A549 (cell line): ENCODE measurements at regions not wholly inside any gene's neighbourhood (a gene's known extent, or its start where the extent isn't known, plus 50 kb on each side); places are given as distances from the start of the nearest gene placed in this dataset.

ENCODE experiments used
- ATAC-seq, 2 experiments: fragments of 200-7000 bp in 1 of 2; fragments of >200 bp in 1 of 2; cut with Nextera tagmentation in 1 of 2; cut with Tn5 transposase in 1 of 2; 3 replicates each; pipeline versions ENCODE4 v1.8.0 to v1.9.1; 2018 to 2020; ENCODE audit warnings: mild to moderate bottlenecking in 1 of 2, moderate library complexity in 1 of 2
- CTCF ChIA-PET: fragments of 300-600 bp; sonication (Branson Sonifier 250); formaldehyde crosslinking; extraction: SDS; loops from one replicate; lab custom pipeline; 2021; ENCODE audit warnings: antibody characterized with exemption, inconsistent platforms; lab: Yijun Ruan, JAX
- POLR2A ChIA-PET: fragments of 350-600 bp; formaldehyde crosslinking; extraction: SDS; loops from one replicate; lab custom pipeline; 2021; ENCODE audit warnings: antibody characterized with exemption, inconsistent platforms; lab: Yijun Ruan, JAX
- DNase-seq, 2 experiments: peaks; one replicate each; pipeline versions ENCODE4 v3.0.0 to v3.0.0-alpha.2; 2011 to 2016; ENCODE audit warnings: low read depth in 1 of 2, low spot score in 1 of 2
- FAIRE-seq: peaks from 2 replicates; lab custom pipeline; 2011; peaks lifted over from hg19 to GRCh38; lab: Jason Lieb, UNC
- H3K27ac ChIP-seq, 2 experiments: fragments of >200 bp; sonication (Bioruptor Twin); formaldehyde crosslinking; 3 replicates each; pipeline ENCODE4 v1.5.1; 2016 to 2017
- H3K4me1 ChIP-seq: fragments of >200 bp; sonication (Bioruptor Twin); formaldehyde crosslinking; 3 replicates; pipeline ENCODE4 v1.6.1; 2016
- H3K4me2 ChIP-seq: fragments of >200 bp; sonication (Bioruptor Twin); formaldehyde crosslinking; 3 replicates; pipeline ENCODE4 v1.6.1; 2016
- H3K4me3 ChIP-seq: fragments of >200 bp; sonication (Bioruptor Twin); formaldehyde crosslinking; 3 replicates; pipeline ENCODE4 v1.5.1; 2016
- H3K9me3 ChIP-seq: fragments of >200 bp; sonication (Bioruptor Twin); formaldehyde crosslinking; 3 replicates; pipeline ENCODE4 v1.6.1; 2016
- CEBPB ChIP-seq, 2 experiments: fragments of >200 bp in 1 of 2; sonication (Bioruptor Twin) in 1 of 2; formaldehyde crosslinking in 1 of 2; IDR thresholded peaks; 2 replicates each; pipeline ENCODE4 v1.6.1; 2012 to 2016
- CHD2 ChIP-seq: fragments of 150-350 bp; IDR thresholded peaks from 2 replicates; pipeline ENCODE4 v1.6.1; 2014; ENCODE audit warnings: low read length; ENCODE audit not compliant: partially characterized antibody
- CHD4 ChIP-seq: fragments of 200-600 bp; sonication (generic); IDR thresholded peaks from 2 replicates; pipeline ENCODE4 v1.6.1; 2016; ENCODE audit warnings: antibody characterized with exemption, mild to moderate bottlenecking, borderline replicate concordance
- EHF ChIP-seq: fragments of 250-450 bp; sonication (Bioruptor Pico); IDR thresholded peaks from 2 replicates; pipeline ENCODE4 v1.5.0; 2020; ENCODE audit warnings: mild to moderate bottlenecking
- FOXS1 ChIP-seq: fragments of 250-450 bp; sonication (Bioruptor Pico); IDR thresholded peaks from 2 replicates; pipeline ENCODE4 v1.5.0; 2020; ENCODE audit warnings: mild to moderate bottlenecking, moderate library complexity
- JUN ChIP-seq, 2 experiments: fragments of >200 bp; sonication (Bioruptor Twin); formaldehyde crosslinking; IDR thresholded peaks; 2 replicates in 1 of 2; 3 replicates in 1 of 2; pipeline ENCODE4 v1.6.1; 2016 to 2017
- JUNB ChIP-seq: fragments of >200 bp; sonication (Bioruptor Twin); formaldehyde crosslinking; IDR thresholded peaks from 2 replicates; pipeline ENCODE4 v1.6.1; 2016
- MAZ ChIP-seq: fragments of 150-350 bp; IDR thresholded peaks from 2 replicates; pipeline ENCODE4 v1.6.1; 2014; ENCODE audit warnings: antibody characterized with exemption, low read depth, low read length, borderline replicate concordance
- MYC ChIP-seq: IDR thresholded peaks from 2 replicates; pipeline ENCODE4 v1.6.1; 2012; ENCODE audit warnings: mild to moderate bottlenecking, inconsistent platforms, low read length, improper control_type of control experiment, borderline replicate concordance
- NPAS2 ChIP-seq: fragments of 250-450 bp; sonication (Bioruptor Pico); IDR thresholded peaks from 2 replicates; pipeline ENCODE4 v1.8.0; 2022; ENCODE audit warnings: mild to moderate bottlenecking, moderate library complexity, borderline replicate concordance
- NR3C1 ChIP-seq: fragments of >200 bp; sonication (Bioruptor Twin); formaldehyde crosslinking; IDR thresholded peaks from 3 replicates; pipeline ENCODE4 v1.6.1; 2017
- PHF8 ChIP-seq: fragments of 200-600 bp; sonication (generic); IDR thresholded peaks from 2 replicates; pipeline ENCODE4 v1.6.1; 2016; ENCODE audit warnings: low read depth, mild to moderate bottlenecking, antibody characterized with exemption, moderate library complexity, borderline replicate concordance
- POLR2A ChIP-seq: IDR thresholded peaks from 2 replicates; pipeline ENCODE4 v1.6.1; 2012; ENCODE audit warnings: mild to moderate bottlenecking, low read length
- TFCP2L1 ChIP-seq: fragments of 250-450 bp; sonication (Bioruptor Pico); IDR thresholded peaks from 2 replicates; pipeline ENCODE4 v1.5.0; 2021; ENCODE audit warnings: mild to moderate bottlenecking
- ZNF302 ChIP-seq: fragments of 250-450 bp; sonication (Bioruptor Pico); IDR thresholded peaks from 2 replicates; pipeline ENCODE4 v1.9.0; 2021; ENCODE audit warnings: inconsistent platforms, mild to moderate bottlenecking, moderate library complexity
- WGBS: methylation state at CpG from one replicate; pipeline ENCODE4 v1.1.6; 2017; ENCODE audit errors: missing lambda C conversion rate; 5-methylcytosine and 5-hydroxymethylcytosine counted together
- TF ChIP-seq, protein P1 (sequence below): IDR thresholded peaks from 2 replicates; pipeline ENCODE4 v1.6.1; 2012
- TF ChIP-seq, protein P2 (sequence below): IDR thresholded peaks from 2 replicates; pipeline ENCODE4 v1.6.1; 2012; ENCODE audit warnings: low read depth, borderline replicate concordance
- TF ChIP-seq, protein P3 (sequence below): fragments of >200 bp; sonication (Bioruptor Twin); formaldehyde crosslinking; IDR thresholded peaks from 3 replicates; pipeline ENCODE4 v1.5.1; 2016

DNA sequence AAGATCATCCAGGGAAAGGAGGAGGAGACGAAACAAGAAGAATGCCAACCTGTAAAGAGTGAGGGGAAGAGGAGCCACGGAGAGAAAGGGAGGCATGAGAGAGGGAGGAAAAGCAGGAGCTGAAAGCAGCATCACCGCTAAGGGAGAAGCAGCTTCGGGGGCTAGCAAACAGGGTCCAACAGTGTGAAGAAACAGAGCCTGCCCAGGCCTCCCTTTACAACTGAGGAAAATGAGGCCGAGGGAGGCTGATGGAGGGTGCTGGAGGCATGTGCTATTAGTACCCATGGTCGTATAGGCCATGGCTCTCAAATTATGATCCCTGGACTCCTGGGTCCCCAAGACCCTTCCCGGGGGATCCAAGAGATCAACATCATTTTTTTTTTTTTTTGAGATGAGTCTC lies 50.4 kb upstream of the ASPRV1 start:
- H3K9me3 ChIP-seq, result 0 out of 3 replicates have a peak, but pooled peaks cover 5% of the 10 kb centered on the region
- H3K4me2 ChIP-seq, result no peak overlapping the region
- H3K4me3 ChIP-seq, result no peak overlapping the region
- ATAC-seq (no peak), DNase-seq (no peak), FAIRE-seq (no peak)
- H3K27ac ChIP-seq, result no peak overlapping the region
- TF ChIP-seq NR3C1, result no peak
- no peaks in the 10 kb centered on the region for H3K4me1 ChIP-seq
- ChIA-PET POLR2A (no interaction called here), CTCF (interaction anchor here (0.6 kb wide), 1 partner anchor 71 kb away, joined by 3 read pairs; no protein-coding TSS in a partner anchor)
- 85% methylated on average over 7 of the region's 7 CpGs for WGBS

DNA sequence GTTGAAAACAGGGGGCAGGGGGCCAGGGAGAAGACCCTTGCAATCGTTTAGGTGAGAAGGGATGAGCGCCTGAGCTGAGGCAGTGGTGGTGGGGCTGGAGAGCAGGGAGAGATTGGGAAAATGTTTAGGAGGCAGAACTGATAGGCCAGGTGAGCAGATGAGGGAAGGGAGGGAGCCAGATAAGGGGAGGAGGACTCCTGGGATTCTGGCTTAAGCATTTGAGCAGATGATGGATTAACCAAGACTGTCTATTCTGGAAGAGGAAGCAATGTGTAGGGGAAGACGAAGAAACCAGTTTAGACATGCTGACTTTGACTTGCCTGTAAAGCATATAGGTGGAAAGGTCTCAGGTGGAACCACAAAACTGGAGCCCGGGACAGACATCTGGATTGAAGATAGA lies 49.9 kb upstream of the ASPRV1 start:
- Histone ChIP-seq H3K4me3 (no peak overlapping the region), H3K27ac (no peak overlapping the region), H3K9me3 (0 out of 3 replicates have a peak, but pooled peaks cover under 1% of the 10 kb centered on the region), H3K4me2 (no peak overlapping the region), H3K4me1 (no peaks in the 10 kb centered on the region)
- ATAC-seq (no peak), FAIRE-seq (no peak), DNase-seq (no peak)
- 70% methylated on average over 4 of the region's 4 CpGs for WGBS
- TF ChIP-seq POLR2A, result no peak
- no peak for TF ChIP-seq NPAS2
- TF ChIP-seq JUN (IDR thresholded peaks at IDR 0.05), result no peak
- TF ChIP-seq JUNB, result no peak
- TF ChIP-seq EHF, result no peak
- no peak for TF ChIP-seq MYC
- TF ChIP-seq, protein P1, sequence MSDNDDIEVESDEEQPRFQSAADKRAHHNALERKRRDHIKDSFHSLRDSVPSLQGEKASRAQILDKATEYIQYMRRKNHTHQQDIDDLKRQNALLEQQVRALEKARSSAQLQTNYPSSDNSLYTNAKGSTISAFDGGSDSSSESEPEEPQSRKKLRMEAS, result no peak
- no peak for TF ChIP-seq TFCP2L1
- no peak for TF ChIP-seq PHF8
- TF ChIP-seq, protein P2, sequence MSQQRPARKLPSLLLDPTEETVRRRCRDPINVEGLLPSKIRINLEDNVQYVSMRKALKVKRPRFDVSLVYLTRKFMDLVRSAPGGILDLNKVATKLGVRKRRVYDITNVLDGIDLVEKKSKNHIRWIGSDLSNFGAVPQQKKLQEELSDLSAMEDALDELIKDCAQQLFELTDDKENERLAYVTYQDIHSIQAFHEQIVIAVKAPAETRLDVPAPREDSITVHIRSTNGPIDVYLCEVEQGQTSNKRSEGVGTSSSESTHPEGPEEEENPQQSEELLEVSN, result no peak
- TF ChIP-seq ZNF302, result no peak
- TF ChIP-seq CEBPB (IDR thresholded peaks at IDR 0.05), result no peak
- no peak for TF ChIP-seq MAZ
- TF ChIP-seq FOXS1 (CRISPR knock-in tag), result no peak
- TF ChIP-seq, protein P3, sequence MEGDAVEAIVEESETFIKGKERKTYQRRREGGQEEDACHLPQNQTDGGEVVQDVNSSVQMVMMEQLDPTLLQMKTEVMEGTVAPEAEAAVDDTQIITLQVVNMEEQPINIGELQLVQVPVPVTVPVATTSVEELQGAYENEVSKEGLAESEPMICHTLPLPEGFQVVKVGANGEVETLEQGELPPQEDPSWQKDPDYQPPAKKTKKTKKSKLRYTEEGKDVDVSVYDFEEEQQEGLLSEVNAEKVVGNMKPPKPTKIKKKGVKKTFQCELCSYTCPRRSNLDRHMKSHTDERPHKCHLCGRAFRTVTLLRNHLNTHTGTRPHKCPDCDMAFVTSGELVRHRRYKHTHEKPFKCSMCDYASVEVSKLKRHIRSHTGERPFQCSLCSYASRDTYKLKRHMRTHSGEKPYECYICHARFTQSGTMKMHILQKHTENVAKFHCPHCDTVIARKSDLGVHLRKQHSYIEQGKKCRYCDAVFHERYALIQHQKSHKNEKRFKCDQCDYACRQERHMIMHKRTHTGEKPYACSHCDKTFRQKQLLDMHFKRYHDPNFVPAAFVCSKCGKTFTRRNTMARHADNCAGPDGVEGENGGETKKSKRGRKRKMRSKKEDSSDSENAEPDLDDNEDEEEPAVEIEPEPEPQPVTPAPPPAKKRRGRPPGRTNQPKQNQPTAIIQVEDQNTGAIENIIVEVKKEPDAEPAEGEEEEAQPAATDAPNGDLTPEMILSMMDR, result no peak
- TF ChIP-seq CHD2, result no peak
- TF ChIP-seq CHD4, result no peak
- ChIA-PET POLR2A (no interaction called here), CTCF (no interaction called here)
